Type B pancreatic cell (in vitro differentiated cells): ENCODE measurements at regions not wholly inside any gene's neighbourhood (a gene's known extent, or its start where the extent isn't known, plus 50 kb on each side); places are given as distances from the start of the nearest gene placed in this dataset.

Experiments used
- DNase-seq: peaks from one replicate; pipeline ENCODE4 v3.0.0; 2021; ENCODE audit warnings: mixed read lengths; ENCODE audit not compliant: unreplicated experiment; ENCODE audit errors: extremely low spot score
- H3K27ac Mint-ChIP-seq: 2 replicates; pipeline ENCODE4 v1.8.0; 2021; ENCODE audit warnings: mild to moderate bottlenecking, mixed read lengths
- H3K27me3 Mint-ChIP-seq: 2 replicates; pipeline ENCODE4 v1.8.0; 2021; ENCODE audit warnings: mixed read lengths
- H3K36me3 Mint-ChIP-seq: 2 replicates; pipeline ENCODE4 v1.8.0; 2021; ENCODE audit warnings: mixed read lengths
- H3K4me1 Mint-ChIP-seq: one replicate; pipeline ENCODE4 v1.8.0; 2021; ENCODE audit warnings: mixed read lengths; ENCODE audit not compliant: unreplicated experiment
- H3K4me3 Mint-ChIP-seq: 2 replicates; pipeline ENCODE4 v1.8.0; 2021; ENCODE audit warnings: mild to moderate bottlenecking, mixed read lengths
- H3K9me3 Mint-ChIP-seq: 2 replicates; pipeline ENCODE4 v1.8.0; 2021; ENCODE audit warnings: mixed read lengths
- TF ChIP-seq, protein P1 (sequence below): fragments of 200-600 bp; sonication (generic); conservative IDR thresholded peaks from 2 replicates; pipeline ENCODE4 v1.5.0; 2021; ENCODE audit warnings: antibody characterized with exemption, mild to moderate bottlenecking

- Mint-ChIP-seq H3K27me3 (no peaks in the 10 kb centered on the region), H3K9me3 (no peaks in the 10 kb centered on the region), H3K36me3 (no peaks in the 10 kb centered on the region), H3K27ac (no peak overlapping the region), H3K4me1 (no peaks in the 10 kb centered on the region), H3K4me3 (no peak overlapping the region)
- DNase-seq = no peak
- TF ChIP-seq, protein P1, sequence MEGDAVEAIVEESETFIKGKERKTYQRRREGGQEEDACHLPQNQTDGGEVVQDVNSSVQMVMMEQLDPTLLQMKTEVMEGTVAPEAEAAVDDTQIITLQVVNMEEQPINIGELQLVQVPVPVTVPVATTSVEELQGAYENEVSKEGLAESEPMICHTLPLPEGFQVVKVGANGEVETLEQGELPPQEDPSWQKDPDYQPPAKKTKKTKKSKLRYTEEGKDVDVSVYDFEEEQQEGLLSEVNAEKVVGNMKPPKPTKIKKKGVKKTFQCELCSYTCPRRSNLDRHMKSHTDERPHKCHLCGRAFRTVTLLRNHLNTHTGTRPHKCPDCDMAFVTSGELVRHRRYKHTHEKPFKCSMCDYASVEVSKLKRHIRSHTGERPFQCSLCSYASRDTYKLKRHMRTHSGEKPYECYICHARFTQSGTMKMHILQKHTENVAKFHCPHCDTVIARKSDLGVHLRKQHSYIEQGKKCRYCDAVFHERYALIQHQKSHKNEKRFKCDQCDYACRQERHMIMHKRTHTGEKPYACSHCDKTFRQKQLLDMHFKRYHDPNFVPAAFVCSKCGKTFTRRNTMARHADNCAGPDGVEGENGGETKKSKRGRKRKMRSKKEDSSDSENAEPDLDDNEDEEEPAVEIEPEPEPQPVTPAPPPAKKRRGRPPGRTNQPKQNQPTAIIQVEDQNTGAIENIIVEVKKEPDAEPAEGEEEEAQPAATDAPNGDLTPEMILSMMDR = no peak
These were observed 458.9 kb downstream of the CNTN6 start for GRCh38 chr3:1551741-1552140.

GRCh38 chr3:1552831-1553230, 460.0 kb downstream of the CNTN6 start:
- DNase-seq = no peak
- no peak overlapping the region for H3K4me3 Mint-ChIP-seq
- H3K9me3 Mint-ChIP-seq = no peaks in the 10 kb centered on the region
- no peaks in the 10 kb centered on the region for H3K4me1 Mint-ChIP-seq
- TF ChIP-seq, protein P1 = no peak
- no peaks in the 10 kb centered on the region for H3K36me3 Mint-ChIP-seq
- no peak overlapping the region for H3K27ac Mint-ChIP-seq
- no peaks in the 10 kb centered on the region for H3K27me3 Mint-ChIP-seq

DNA sequence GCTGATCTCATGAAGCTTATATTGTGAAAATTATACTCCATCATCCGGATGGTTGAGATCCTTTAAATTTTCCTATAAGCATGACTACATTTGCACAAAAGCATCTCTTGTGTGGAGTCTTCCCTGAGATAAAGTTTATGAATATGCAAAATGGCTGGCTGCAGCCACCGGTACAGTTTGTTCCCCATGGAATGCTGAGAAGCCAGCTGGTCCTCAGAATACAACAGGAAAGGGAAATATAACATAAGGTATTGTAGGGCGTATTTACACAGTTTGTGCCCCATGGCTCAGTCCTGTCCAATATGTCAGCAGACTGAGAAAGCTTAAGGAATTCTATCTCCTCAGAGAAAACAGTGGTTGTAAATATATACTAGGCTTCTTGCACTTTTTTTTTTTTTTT, 468.6 kb downstream of the CNTN6 start:
- DNase-seq = no peak
- TF ChIP-seq, protein P1 = no peak
- Mint-ChIP-seq H3K4me1 (no peaks in the 10 kb centered on the region), H3K9me3 (no peaks in the 10 kb centered on the region), H3K27me3 (no peaks in the 10 kb centered on the region), H3K36me3 (no peaks in the 10 kb centered on the region), H3K27ac (no peak overlapping the region), H3K4me3 (no peak overlapping the region)

DNA sequence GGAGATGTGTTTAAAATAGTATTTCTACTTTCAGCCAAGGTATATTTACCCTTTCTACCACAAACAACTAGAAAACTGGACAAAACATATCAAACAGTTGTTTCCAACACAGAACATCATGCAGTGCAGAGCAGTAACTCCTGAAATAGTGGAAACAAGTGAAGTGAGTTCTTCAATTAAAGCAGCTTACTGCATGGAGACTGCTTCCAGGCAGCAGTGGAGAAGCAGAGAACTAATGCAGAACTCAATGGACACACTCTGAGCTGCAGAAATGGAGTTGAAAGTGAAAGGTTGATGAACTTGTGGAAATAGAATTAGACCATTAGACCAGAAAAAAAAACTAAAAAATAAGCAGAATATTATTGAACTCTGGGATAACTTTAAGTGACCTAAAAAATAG, 478.9 kb downstream of the CNTN6 start:
- no peaks in the 10 kb centered on the region for H3K9me3 Mint-ChIP-seq
- no peak for DNase-seq
- H3K4me1 Mint-ChIP-seq = no peaks in the 10 kb centered on the region
- TF ChIP-seq, protein P1 = no peak
- H3K4me3 Mint-ChIP-seq = no peak overlapping the region
- no peaks in the 10 kb centered on the region for H3K36me3 Mint-ChIP-seq
- H3K27me3 Mint-ChIP-seq = no peaks in the 10 kb centered on the region
- H3K27ac Mint-ChIP-seq = no peak overlapping the region

DNA sequence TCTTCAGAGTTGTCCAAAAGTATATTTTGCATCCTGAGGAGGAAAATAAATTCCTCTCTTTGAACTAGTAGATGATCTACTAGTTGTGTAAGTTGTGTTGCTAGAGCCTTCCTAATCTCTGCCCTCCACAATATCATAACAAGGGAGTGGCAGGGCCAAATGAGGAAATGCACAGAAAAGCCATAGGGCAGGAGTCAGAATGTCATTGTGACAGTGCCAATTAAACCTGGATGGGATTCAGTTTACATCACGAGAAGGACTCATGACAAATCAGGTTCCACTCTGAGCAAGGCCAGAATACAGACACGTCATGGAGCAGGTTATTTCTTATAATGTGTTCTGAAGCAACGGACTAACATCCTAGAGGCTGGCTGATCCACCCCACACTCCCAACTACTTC, 483.2 kb downstream of the CNTN6 start:
- H3K27ac Mint-ChIP-seq = no peak overlapping the region
- TF ChIP-seq, protein P1 = no peak
- H3K36me3 Mint-ChIP-seq = no peaks in the 10 kb centered on the region
- H3K9me3 Mint-ChIP-seq = no peaks in the 10 kb centered on the region
- no peaks in the 10 kb centered on the region for H3K4me1 Mint-ChIP-seq
- H3K4me3 Mint-ChIP-seq = no peak overlapping the region
- DNase-seq = no peak
- no peaks in the 10 kb centered on the region for H3K27me3 Mint-ChIP-seq
